NB4 (cell line): ENCODE measurements at regions not wholly inside any gene's neighbourhood (a gene's known extent, or its start where the extent isn't known, plus 50 kb on each side); places are given as distances from the start of the nearest gene placed in this dataset.
"Not testable (repeated sequence)": the region's sequence is repeated elsewhere in the genome, so short reads cannot be mapped to it uniquely, and the experiment has no call there.

Experiments
- CTCF ChIP-seq: IDR thresholded peaks from one replicate; pipeline ENCODE4 v1.5.1; 2012; ENCODE audit warnings: low read depth, low read length
- POLR2A ChIP-seq: IDR thresholded peaks from 2 replicates; pipeline ENCODE4 v1.6.1; 2011; ENCODE audit warnings: mild to moderate bottlenecking; ENCODE audit not compliant: insufficient read length; ENCODE audit errors: extremely low read depth

- TF ChIP-seq CTCF, POLR2A: not testable (repeated sequence)
These were observed 350.4 kb upstream of the NT5C1B start for GRCh38 chr2:18939740-18940139.
